ENCODE measurements at regions not wholly inside any gene's neighbourhood (a gene's known extent, or its start where the extent isn't known, plus 50 kb on each side); places are given as distances from the start of the nearest gene placed in this dataset.

DNA sequence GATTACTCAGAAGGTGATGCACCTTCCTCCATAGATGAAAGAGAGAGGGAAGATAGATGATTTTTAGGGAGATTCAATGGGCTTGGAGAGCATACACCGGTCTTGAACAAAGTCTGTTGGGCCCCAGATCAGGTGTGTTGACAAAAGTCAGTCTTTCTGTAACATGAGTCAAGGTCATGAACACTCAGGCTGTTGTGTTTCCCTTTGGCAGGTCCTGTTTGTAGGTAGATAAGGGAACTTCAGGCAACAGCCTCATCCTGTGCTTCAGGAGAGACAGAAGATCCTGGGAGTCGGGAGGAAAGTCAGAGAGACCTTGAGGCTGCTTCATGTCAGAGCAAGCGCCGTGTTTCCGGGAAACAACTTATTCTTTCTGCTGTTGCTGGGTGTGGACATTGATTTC, 703.1 kb downstream of the BRD1 start:
- no peak for TF ChIP-seq POLR2AphosphoS5 (IDR thresholded peaks at IDR 0.05; ENCODE audit: low read depth, low read length)
- TF ChIP-seq POLR2A (IDR thresholded peaks at IDR 0.05; ENCODE audit: low read depth, low read length): no peak
- TF ChIP-seq TAF1 (IDR thresholded peaks at IDR 0.05; ENCODE audit: low read depth, low read length): no peak

All from GM12891 (cell line).